Type B pancreatic cell (in vitro differentiated cells): ENCODE measurements at regions not wholly inside any gene's neighbourhood (a gene's known extent, or its start where the extent isn't known, plus 50 kb on each side); places are given as distances from the start of the nearest gene placed in this dataset.

Experiments
- DNase-seq: peaks from one replicate; pipeline ENCODE4 v3.0.0; 2021; ENCODE audit warnings: mixed read lengths; ENCODE audit not compliant: unreplicated experiment; ENCODE audit errors: extremely low spot score
- H3K27ac Mint-ChIP-seq: 2 replicates; pipeline ENCODE4 v1.8.0; 2021; ENCODE audit warnings: mild to moderate bottlenecking, mixed read lengths
- H3K27me3 Mint-ChIP-seq: 2 replicates; pipeline ENCODE4 v1.8.0; 2021; ENCODE audit warnings: mixed read lengths
- H3K36me3 Mint-ChIP-seq: 2 replicates; pipeline ENCODE4 v1.8.0; 2021; ENCODE audit warnings: mixed read lengths
- H3K4me1 Mint-ChIP-seq: one replicate; pipeline ENCODE4 v1.8.0; 2021; ENCODE audit warnings: mixed read lengths; ENCODE audit not compliant: unreplicated experiment
- H3K4me3 Mint-ChIP-seq: 2 replicates; pipeline ENCODE4 v1.8.0; 2021; ENCODE audit warnings: mild to moderate bottlenecking, mixed read lengths
- H3K9me3 Mint-ChIP-seq: 2 replicates; pipeline ENCODE4 v1.8.0; 2021; ENCODE audit warnings: mixed read lengths
- TF ChIP-seq, protein P1 (sequence below): fragments of 200-600 bp; sonication (generic); conservative IDR thresholded peaks from 2 replicates; pipeline ENCODE4 v1.5.0; 2021; ENCODE audit warnings: antibody characterized with exemption, mild to moderate bottlenecking

DNA sequence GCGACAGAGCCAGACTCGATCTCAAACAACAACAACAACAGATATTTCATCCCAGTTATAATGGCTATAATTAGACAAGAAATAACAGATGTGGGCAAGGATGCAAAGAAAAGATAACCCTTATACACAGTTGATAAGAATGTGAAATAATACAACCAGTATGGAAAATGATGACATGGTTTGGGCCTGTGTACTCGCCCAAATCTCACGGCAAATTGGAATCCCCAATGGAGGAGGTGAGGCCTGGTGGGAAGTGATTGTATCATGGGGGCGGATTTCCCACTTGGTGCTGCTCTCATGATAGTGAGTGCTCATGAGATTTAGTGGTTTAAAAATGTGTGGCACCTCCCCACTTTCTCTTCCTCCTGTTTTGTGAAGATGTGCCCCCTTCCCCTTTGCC, 104.1 kb downstream of the C11orf87 start:
- Mint-ChIP-seq H3K4me1 (no peaks in the 10 kb centered on the region), H3K36me3 (no peaks in the 10 kb centered on the region), H3K27ac (no peak overlapping the region), H3K27me3 (no peaks in the 10 kb centered on the region), H3K4me3 (no peak overlapping the region), H3K9me3 (no peaks in the 10 kb centered on the region)
- no peak for DNase-seq
- TF ChIP-seq, protein P1, sequence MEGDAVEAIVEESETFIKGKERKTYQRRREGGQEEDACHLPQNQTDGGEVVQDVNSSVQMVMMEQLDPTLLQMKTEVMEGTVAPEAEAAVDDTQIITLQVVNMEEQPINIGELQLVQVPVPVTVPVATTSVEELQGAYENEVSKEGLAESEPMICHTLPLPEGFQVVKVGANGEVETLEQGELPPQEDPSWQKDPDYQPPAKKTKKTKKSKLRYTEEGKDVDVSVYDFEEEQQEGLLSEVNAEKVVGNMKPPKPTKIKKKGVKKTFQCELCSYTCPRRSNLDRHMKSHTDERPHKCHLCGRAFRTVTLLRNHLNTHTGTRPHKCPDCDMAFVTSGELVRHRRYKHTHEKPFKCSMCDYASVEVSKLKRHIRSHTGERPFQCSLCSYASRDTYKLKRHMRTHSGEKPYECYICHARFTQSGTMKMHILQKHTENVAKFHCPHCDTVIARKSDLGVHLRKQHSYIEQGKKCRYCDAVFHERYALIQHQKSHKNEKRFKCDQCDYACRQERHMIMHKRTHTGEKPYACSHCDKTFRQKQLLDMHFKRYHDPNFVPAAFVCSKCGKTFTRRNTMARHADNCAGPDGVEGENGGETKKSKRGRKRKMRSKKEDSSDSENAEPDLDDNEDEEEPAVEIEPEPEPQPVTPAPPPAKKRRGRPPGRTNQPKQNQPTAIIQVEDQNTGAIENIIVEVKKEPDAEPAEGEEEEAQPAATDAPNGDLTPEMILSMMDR, result no peak

DNA sequence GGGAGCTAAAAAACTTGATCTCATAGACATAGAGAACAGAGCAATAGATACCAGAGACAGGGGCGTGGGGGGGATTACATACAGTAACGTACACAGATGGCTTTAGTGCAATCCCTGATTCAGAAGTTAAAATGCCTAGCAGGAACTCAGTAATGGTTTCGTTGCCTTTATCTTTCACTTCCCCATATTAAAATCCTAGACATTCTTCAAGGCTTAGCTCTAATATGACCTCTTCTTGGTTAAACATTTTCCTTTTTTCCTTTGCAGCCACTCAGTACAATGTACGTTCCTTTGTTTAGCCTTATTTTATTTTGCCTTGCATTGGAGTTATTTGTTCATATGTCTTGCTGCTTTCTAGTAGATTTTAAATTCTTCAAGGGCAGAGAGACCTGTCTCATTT, 104.9 kb downstream of the C11orf87 start:
- Mint-ChIP-seq H3K4me1 (no peaks in the 10 kb centered on the region), H3K27ac (no peak overlapping the region), H3K36me3 (no peaks in the 10 kb centered on the region), H3K4me3 (no peak overlapping the region), H3K27me3 (no peaks in the 10 kb centered on the region), H3K9me3 (no peaks in the 10 kb centered on the region)
- no peak for DNase-seq
- TF ChIP-seq, protein P1, result no peak

DNA sequence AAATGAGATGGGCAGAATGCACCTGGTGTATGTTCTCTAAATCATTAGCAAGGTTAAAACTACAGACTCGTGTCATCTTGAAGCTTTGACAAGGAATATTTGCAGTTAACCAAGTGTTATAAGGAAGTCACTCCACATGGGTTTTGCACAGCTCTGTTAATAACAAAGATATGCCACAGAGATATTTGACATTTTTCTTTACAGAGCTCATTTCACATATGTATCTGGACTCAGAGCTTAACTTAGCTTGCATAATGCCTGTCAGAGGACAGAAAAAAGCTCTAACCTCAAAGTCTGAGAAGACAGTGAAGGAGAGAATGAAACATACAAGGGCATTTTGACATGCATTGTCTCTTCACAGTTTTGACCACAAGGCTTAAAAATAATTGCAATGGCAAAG, 105.5 kb downstream of the C11orf87 start:
- no peaks in the 10 kb centered on the region for H3K27me3 Mint-ChIP-seq
- H3K9me3 Mint-ChIP-seq, result no peaks in the 10 kb centered on the region
- TF ChIP-seq, protein P1, result no peak
- H3K27ac Mint-ChIP-seq, result no peak overlapping the region
- no peaks in the 10 kb centered on the region for H3K4me1 Mint-ChIP-seq
- no peak for DNase-seq
- H3K4me3 Mint-ChIP-seq, result no peak overlapping the region
- H3K36me3 Mint-ChIP-seq, result no peaks in the 10 kb centered on the region

DNA sequence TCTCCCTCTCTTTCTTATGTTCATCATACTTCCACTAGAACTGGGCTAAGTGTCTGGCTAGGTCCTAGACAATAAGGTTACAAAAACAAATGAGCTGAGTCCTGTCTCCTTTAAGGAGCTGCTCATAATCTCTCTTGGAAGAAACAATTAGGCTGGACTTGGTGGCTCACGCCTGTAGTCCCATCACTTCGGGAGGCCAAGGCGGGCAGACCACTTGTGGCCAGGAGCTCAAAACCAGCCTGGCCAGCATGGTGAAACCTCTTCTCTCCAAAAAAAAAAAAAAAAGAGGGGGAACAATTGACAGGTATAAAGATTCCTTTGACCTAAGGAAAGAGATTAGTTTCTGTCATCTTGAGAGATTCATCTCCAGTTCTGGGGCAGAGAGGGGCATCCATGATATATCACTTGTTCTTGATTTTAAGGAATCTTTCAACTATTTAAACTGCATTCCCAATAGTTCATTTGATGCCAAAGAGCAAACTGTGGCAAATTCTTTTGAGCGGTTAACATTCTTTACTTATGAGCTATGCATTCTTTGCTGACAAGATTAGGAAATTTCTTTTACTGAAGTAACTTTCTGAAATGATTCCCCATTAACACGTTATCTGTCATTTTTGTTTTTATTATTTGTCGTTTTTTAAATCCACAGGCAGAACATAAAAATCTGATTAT, 125.5 kb downstream of the C11orf87 start:
- Mint-ChIP-seq H3K36me3 (no peaks in the 10 kb centered on the region), H3K4me3 (no peak overlapping the region), H3K4me1 (no peaks in the 10 kb centered on the region), H3K27me3 (no peaks in the 10 kb centered on the region), H3K27ac (no peak overlapping the region), H3K9me3 (peaks cover 6% of the 10 kb centered on the region)
- no peak for DNase-seq
- TF ChIP-seq, protein P1, result no peak

DNA sequence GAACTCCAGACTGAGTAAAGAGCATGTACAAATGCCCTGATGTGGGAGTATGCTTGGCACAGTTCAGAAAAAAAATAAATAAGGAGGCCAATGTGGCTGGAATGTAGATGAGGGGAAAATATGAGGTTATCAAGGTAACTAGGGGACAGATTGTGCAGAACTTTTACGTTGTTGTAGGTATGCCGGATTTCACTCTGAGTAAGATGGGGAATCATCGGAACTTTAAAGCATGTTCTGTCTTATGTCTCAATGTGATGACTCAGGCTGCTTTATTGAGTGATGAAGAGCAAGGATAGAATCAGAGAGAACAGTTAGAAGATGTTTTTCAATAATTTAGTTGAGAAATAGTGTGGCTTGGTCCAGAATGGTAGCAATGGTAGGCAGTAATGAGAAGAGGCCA, 130.4 kb downstream of the C11orf87 start:
- DNase-seq, result no peak
- Mint-ChIP-seq H3K36me3 (no peaks in the 10 kb centered on the region), H3K9me3 (peaks cover 4% of the 10 kb centered on the region), H3K4me1 (no peaks in the 10 kb centered on the region), H3K27ac (no peak overlapping the region), H3K27me3 (no peaks in the 10 kb centered on the region), H3K4me3 (no peak overlapping the region)
- TF ChIP-seq, protein P1, result no peak

DNA sequence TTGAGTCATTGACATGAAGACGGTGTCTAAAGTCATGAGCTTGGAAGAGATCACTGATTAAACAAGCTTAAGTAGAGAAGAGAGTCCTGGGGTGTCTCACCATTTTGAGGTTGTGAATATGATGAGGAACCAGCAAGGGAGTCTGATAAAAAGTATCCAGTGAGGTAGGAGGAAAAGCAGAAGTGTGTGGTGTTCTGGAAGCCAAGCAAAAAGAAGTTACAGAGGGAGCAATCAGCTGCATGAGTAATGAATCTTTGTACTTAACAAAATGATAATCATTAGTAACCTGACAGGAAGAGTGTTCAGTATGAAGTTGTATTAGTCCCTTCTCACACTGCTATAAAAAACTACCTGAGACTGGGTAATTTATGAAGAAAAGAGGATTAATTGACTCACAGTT, 131.3 kb downstream of the C11orf87 start:
- no peak overlapping the region for H3K27ac Mint-ChIP-seq
- TF ChIP-seq, protein P1, result no peak
- H3K4me1 Mint-ChIP-seq, result no peaks in the 10 kb centered on the region
- DNase-seq, result no peak
- H3K36me3 Mint-ChIP-seq, result no peaks in the 10 kb centered on the region
- no peaks in the 10 kb centered on the region for H3K27me3 Mint-ChIP-seq
- no peak overlapping the region for H3K4me3 Mint-ChIP-seq
- H3K9me3 Mint-ChIP-seq, result peaks cover 1% of the 10 kb centered on the region
